ENCODE measurements at regions not wholly inside any gene's neighbourhood (a gene's known extent, or its start where the extent isn't known, plus 50 kb on each side); places are given as distances from the start of the nearest gene placed in this dataset.

GRCh38 chr18:73681398-73681797 is 466.2 kb downstream of the FBXO15 start:
- TF ChIP-seq NR2F1 (conservative IDR thresholded peaks at IDR 0.05) = no peak
- TF ChIP-seq POLR2A (IDR thresholded peaks at IDR 0.05; ENCODE audit: low read depth, low read length) = no peak
- no peak for TF ChIP-seq CHD2 (IDR thresholded peaks at IDR 0.05; ENCODE audit: borderline replicate concordance, low read depth, low read length)
- TF ChIP-seq TAF1 (IDR thresholded peaks at IDR 0.05; ENCODE audit: borderline replicate concordance, low read depth, low read length) = no peak
- TF ChIP-seq HDAC2 (IDR thresholded peaks at IDR 0.05) = no peak
- TF ChIP-seq FOXM1 (IDR thresholded peaks at IDR 0.05; ENCODE audit: low read depth, low read length) = no peak
- TF ChIP-seq, protein P1, sequence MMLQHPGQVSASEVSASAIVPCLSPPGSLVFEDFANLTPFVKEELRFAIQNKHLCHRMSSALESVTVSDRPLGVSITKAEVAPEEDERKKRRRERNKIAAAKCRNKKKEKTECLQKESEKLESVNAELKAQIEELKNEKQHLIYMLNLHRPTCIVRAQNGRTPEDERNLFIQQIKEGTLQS (IDR thresholded peaks at IDR 0.05; ENCODE audit: borderline replicate concordance, extremely low read depth, low read depth, low read length) = no peak
- no peak for TF ChIP-seq RAD51 (IDR thresholded peaks at IDR 0.05)
- TF ChIP-seq CTCF (IDR thresholded peaks at IDR 0.05 in 2 of 3, conservative IDR thresholded peaks at IDR 0.05 in 1 of 3; ENCODE audit: control insufficient read depth in 2 of 3, extremely low read depth in 1 of 3, insufficient read depth in 1 of 3, low read depth in 3 of 3, low read length in 3 of 3) = no peak
